NCI-H69 (cell line): ENCODE measurements at regions not wholly inside any gene's neighbourhood (a gene's known extent, or its start where the extent isn't known, plus 50 kb on each side); places are given as distances from the start of the nearest gene placed in this dataset.
"Not testable (repeated sequence)": the region's sequence is repeated elsewhere in the genome, so short reads cannot be mapped to it uniquely, and the experiment has no call there.

Source experiments
- DNase-seq: peaks from one replicate; lab custom pipeline; 2025; lab: John Stamatoyannopoulos, UW

GRCh38 chr1:90291431-90292216 lies 296.7 kb downstream of the ZNF326 start:
- DNase-seq = peak; percentile 19

GRCh38 chr1:90282811-90283210 lies 287.9 kb downstream of the ZNF326 start:
- DNase-seq = no peak

- not testable (repeated sequence) for DNase-seq
Observed at GRCh38 chr1:90281886-90282285, 287.0 kb downstream of the ZNF326 start.

- peak; percentile 15 for DNase-seq
Observed at GRCh38 chr1:90277270-90277669, 282.4 kb downstream of the ZNF326 start.

- DNase-seq = no peak
Observed at GRCh38 chr1:90274376-90274775, 279.5 kb downstream of the ZNF326 start.

- no peak for DNase-seq
Observed at GRCh38 chr1:90273241-90273774, 278.4 kb downstream of the ZNF326 start.

- no peak for DNase-seq
Observed at GRCh38 chr1:90262791-90263190, 267.9 kb downstream of the ZNF326 start.

- DNase-seq = no peak
Observed at GRCh38 chr1:90262286-90262685, 267.4 kb downstream of the ZNF326 start.

GRCh38 chr1:90246069-90246468 lies 251.2 kb downstream of the ZNF326 start:
- no peak for DNase-seq

- DNase-seq = no peak
Observed at GRCh38 chr1:90236493-90236892, 241.6 kb downstream of the ZNF326 start.

GRCh38 chr1:90223401-90223800 lies 228.5 kb downstream of the ZNF326 start:
- no peak for DNase-seq

GRCh38 chr1:90220941-90221693 lies 226.2 kb downstream of the ZNF326 start:
- DNase-seq = peak; percentile 70

GRCh38 chr1:90220496-90220895 lies 225.6 kb downstream of the ZNF326 start:
- peak; percentile 37 for DNase-seq

GRCh38 chr1:90219166-90219871 lies 224.4 kb downstream of the ZNF326 start:
- peak; percentile 68 for DNase-seq

- DNase-seq = peak; percentile 78
Observed at GRCh38 chr1:90210633-90211491, 216.0 kb downstream of the ZNF326 start.

- no peak for DNase-seq
Observed at GRCh38 chr1:90208949-90209348, 214.0 kb downstream of the ZNF326 start.

- DNase-seq = peak; percentile 35
Observed at GRCh38 chr1:90206260-90206659, 211.3 kb downstream of the ZNF326 start.

GRCh38 chr1:90204780-90205179 lies 209.9 kb downstream of the ZNF326 start:
- no peak for DNase-seq

- DNase-seq = peak; percentile 21
Observed at GRCh38 chr1:90204023-90204590, 209.2 kb downstream of the ZNF326 start.

GRCh38 chr1:90201467-90202358 lies 206.8 kb downstream of the ZNF326 start:
- no peak for DNase-seq
